Fibroblast of mammary gland (primary cell): ENCODE measurements at regions not wholly inside any gene's neighbourhood (a gene's known extent, or its start where the extent isn't known, plus 50 kb on each side); places are given as distances from the start of the nearest gene placed in this dataset.

ENCODE experiments used
- DNase-seq: peaks from one replicate; pipeline ENCODE4 v3.0.0-alpha.2; 2010; ENCODE audit warnings: low read depth
- H3K4me3 ChIP-seq: 2 replicates; pipeline ENCODE4 v1.5.1; 2011; ENCODE audit warnings: low read depth, mild to moderate bottlenecking, low read length, moderate library complexity; ENCODE audit not compliant: control insufficient read depth
- TF ChIP-seq, protein P1 (sequence below): conservative IDR thresholded peaks from 2 replicates; pipeline ENCODE4 v1.5.1; 2011; ENCODE audit warnings: low read depth, low read length, inconsistent platforms; ENCODE audit not compliant: control insufficient read depth, insufficient read depth

GRCh38 chr12:107955966-107956643 is 173.0 kb upstream of the WSCD2 start:
- TF ChIP-seq, protein P1, sequence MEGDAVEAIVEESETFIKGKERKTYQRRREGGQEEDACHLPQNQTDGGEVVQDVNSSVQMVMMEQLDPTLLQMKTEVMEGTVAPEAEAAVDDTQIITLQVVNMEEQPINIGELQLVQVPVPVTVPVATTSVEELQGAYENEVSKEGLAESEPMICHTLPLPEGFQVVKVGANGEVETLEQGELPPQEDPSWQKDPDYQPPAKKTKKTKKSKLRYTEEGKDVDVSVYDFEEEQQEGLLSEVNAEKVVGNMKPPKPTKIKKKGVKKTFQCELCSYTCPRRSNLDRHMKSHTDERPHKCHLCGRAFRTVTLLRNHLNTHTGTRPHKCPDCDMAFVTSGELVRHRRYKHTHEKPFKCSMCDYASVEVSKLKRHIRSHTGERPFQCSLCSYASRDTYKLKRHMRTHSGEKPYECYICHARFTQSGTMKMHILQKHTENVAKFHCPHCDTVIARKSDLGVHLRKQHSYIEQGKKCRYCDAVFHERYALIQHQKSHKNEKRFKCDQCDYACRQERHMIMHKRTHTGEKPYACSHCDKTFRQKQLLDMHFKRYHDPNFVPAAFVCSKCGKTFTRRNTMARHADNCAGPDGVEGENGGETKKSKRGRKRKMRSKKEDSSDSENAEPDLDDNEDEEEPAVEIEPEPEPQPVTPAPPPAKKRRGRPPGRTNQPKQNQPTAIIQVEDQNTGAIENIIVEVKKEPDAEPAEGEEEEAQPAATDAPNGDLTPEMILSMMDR = no peak
- H3K4me3 ChIP-seq = no peak overlapping the region
- DNase-seq = no peak

GRCh38 chr12:107957459-107957858 is 171.6 kb upstream of the WSCD2 start:
- TF ChIP-seq, protein P1 = no peak
- no peak for DNase-seq
- no peak overlapping the region for H3K4me3 ChIP-seq

- no peak overlapping the region for H3K4me3 ChIP-seq
- no peak for DNase-seq
- TF ChIP-seq, protein P1 = no peak
Observed at GRCh38 chr12:107963635-107964034, 165.5 kb upstream of the WSCD2 start.

GRCh38 chr12:107967170-107967569 is 161.9 kb upstream of the WSCD2 start:
- TF ChIP-seq, protein P1 = no peak
- H3K4me3 ChIP-seq = no peak overlapping the region
- DNase-seq = peak; percentile 7

DNA sequence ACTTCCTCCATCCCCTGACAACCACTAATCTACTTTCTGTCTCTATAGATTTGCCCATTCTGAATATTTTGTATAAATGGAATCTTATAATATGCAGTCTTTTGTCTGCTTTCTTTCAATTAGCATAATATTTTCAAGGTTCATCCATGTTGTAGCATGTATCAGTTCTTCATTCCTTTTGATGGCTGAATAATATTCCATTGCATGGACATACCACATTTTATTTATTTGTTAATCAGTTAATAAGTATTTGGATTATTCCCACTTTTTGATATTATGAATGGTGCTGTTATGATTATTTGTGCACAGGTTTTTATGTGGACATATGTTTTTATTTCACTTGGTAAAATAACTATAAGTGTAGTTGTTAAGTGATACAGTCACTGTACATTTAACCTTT is 155.1 kb upstream of the WSCD2 start:
- DNase-seq = no peak
- no peak overlapping the region for H3K4me3 ChIP-seq
- TF ChIP-seq, protein P1 = no peak

DNA sequence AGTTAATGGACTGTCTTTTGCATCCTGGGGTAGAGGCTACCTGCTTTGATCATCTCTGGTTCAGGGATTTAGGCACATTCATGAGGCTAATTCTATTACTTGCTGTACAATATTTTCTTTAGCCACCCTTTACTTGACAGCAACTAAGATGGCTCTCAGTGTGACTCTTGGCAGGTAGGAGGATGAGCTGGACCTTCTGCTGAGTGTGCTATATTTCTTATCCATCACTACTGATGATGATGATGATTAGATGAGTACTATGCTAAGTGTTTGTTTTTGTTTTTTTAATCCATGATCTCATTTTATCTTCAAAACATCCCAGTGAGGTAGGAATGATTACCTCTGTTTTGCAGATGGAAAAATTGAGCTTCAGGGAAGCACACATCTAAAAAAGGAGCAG is 152.8 kb upstream of the WSCD2 start:
- no peak overlapping the region for H3K4me3 ChIP-seq
- TF ChIP-seq, protein P1 = no peak
- DNase-seq = no peak

DNA sequence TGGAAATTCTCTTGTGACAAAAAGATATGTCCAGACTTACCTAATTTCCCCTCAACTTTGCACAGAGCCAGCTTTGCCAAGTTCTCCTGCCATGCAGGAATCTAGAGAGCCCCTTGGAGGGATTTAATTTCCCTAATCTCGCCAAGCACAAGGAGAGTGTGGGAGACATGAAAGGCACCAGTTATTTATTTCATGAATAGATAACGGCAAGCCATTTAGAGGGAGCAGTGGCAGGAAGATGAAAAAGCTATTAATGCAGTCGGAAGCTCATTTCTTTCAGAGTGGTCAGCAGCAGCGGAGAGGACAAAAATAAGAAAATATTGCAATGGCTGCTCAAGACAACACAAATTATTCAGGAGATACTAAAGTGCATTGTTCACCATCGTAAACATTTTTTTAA is 150.9 kb upstream of the WSCD2 start:
- H3K4me3 ChIP-seq = no peak overlapping the region
- no peak for DNase-seq
- TF ChIP-seq, protein P1 = no peak
